ENCODE measurements at regions not wholly inside any gene's neighbourhood (a gene's known extent, or its start where the extent isn't known, plus 50 kb on each side); places are given as distances from the start of the nearest gene placed in this dataset.
"Not testable (repeated sequence)": the region's sequence is repeated elsewhere in the genome, so short reads cannot be mapped to it uniquely, and the experiment has no call there.

GRCh38 chr15:26191193-26191592, 328.1 kb upstream of the ATP10A start:
- no peak for DNase-seq (ENCODE audit: low read depth)

GRCh38 chr15:26186138-26186537, 323.0 kb upstream of the ATP10A start:
- DNase-seq (ENCODE audit: low read depth) = not testable (repeated sequence)

- DNase-seq (ENCODE audit: low read depth) = no peak
Observed at GRCh38 chr15:26182441-26182840, 319.3 kb upstream of the ATP10A start.

DNA sequence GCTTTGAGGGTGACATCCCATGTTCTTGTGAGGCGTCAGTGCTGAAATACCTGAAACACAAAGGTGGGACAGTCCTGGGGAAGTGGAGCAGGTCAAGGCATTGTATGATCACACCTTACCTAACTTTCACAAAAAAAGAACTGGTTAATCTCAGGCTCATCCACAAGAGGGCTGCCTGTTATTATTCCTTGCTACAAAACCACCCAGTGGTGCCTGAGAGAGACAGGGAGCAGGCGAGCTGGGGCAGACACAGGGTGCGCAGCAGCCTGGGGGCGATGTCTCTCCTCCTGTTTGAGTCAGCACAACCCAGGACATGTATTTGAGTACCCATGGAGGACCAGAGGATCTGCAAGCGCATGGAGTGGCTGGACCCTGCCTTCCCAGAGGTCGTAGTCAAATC, 316.8 kb upstream of the ATP10A start:
- DNase-seq (ENCODE audit: low read depth) = no peak

DNA sequence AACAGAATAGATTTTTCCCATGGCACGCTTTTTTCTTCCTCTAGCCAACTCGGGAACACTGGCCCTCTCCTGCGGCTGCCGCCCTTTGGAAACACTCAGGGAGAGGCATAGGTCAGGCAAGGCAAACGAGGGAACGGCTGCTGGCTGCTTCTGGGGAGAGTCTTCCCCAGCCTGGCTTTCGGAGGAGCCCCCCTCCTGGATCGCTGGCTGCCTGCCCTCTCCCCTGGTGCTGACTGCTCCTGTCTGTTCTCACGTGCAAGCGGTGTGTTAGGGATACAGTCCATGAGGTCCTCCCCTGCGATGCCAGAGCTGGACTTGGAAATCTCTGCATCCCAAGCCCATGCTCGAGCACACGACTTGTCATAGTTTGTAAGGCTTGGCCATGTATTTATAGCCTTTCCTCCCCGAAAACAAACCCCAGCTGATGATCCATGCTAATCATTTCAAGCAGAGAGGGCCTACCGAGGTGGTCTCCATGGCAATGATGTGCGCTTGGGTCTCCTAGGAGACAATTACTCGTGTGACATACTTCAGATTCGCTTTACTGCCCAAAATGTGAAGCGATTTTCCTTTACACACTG, 315.6 kb upstream of the ATP10A start:
- DNase-seq (ENCODE audit: low read depth) = no peak

DNA sequence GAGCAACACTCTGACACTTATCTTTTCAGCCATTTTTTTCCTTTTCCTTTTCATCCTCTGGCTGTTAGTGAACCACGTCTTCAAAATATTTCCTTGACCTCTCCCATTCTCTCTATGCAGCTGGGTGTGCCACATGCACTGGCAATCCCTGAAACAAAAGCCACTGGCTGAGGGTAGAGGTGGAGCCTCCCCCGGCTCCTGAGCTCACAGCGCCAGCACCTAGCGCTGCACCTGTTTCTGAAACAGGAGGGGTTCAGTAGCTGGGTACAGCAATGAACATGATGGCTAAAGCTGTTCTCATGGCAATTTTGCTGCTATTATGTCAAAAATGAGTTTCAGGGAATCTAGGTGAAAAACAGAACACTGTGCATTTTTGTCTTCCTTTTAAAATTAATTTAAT, 314.7 kb upstream of the ATP10A start:
- DNase-seq (ENCODE audit: low read depth) = no peak

DNA sequence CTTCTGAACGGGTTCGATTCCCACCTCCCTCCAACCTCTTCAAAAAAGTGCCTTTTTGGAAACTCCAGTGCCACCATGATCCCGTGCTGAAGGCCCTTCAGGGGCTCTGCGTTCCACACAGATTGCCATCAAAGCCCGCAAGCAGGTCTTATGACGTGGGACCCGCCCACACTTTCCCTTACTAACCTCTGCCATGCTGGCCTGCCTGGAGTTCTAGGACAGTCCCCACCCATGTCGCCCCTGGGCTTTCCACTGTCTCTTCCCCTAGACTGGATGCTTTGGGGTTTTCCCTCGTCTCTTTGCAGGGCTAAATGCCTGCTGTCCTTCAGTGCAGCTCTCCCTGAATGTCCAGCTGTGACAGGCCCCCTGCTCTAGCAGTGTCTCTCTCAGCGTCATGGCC, 313.7 kb upstream of the ATP10A start:
- DNase-seq (ENCODE audit: low read depth) = no peak

- no peak for DNase-seq (ENCODE audit: low read depth)
Observed at GRCh38 chr15:26171266-26171665, 308.1 kb upstream of the ATP10A start.

DNA sequence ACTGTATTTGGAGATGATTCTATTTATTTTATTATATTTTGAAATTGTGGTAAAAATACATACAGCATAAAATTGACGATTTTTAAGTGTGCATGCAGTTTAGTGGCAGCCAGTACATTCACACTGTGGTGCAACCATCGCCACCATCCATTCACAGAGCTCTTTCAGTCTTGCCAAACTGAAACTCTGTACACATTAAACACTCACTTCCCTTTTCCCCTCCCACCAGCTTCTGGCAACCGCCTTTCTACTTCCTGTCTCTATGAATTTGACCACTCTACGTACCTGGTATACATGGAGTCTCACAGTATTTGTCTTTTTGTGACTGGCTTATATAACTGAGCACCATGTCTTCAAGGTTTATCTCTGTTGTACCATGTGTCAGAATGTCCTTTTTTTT, 303.3 kb upstream of the ATP10A start:
- no peak for DNase-seq (ENCODE audit: low read depth)

DNA sequence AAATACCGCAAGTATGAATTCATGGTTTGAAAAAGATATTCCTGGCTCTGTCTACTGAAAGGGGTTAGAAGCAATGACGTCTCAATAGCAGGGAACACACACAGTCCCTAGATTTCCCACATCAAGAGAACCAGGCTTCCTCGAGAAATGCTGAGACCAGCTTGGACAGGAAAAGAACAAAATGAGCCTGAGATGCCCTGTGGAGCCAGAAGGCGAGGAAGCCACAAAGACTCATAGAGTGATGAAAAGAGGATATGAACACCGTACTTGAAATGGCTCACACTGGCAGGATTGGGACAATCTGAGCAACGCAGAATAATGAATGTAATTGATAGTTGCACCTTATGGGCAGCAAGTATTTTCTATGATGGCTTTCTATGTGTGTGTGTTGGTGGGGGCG, 302.4 kb upstream of the ATP10A start:
- no peak for DNase-seq (ENCODE audit: low read depth)

- DNase-seq (ENCODE audit: low read depth) = no peak
Observed at GRCh38 chr15:26160343-26160742, 297.2 kb upstream of the ATP10A start.

DNA sequence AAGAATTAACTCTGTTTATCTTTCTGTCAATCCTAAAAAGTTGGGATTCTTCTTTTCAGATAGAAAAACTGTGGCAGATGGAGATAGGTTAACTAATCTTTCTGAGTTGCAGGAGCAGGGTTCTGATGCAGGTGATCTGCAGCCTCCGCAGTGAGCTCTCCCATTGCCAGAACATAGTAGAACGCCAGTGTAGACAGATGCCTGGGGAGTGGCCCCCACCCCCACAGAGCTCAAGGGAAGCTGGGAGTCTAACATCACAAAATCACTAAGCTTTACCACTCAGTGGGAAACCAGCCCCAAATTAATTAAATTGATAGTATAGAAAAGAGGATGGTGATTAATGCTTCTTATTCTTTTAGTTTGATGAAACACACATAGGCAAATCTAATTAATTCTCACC, 295.0 kb upstream of the ATP10A start:
- no peak for DNase-seq (ENCODE audit: low read depth)

- no peak for DNase-seq (ENCODE audit: low read depth)
Observed at GRCh38 chr15:26157081-26157480, 294.0 kb upstream of the ATP10A start.

GRCh38 chr15:26156051-26156450, 292.9 kb upstream of the ATP10A start:
- no peak for DNase-seq (ENCODE audit: low read depth)

- no peak for DNase-seq (ENCODE audit: low read depth)
Observed at GRCh38 chr15:26148156-26148860, 285.2 kb upstream of the ATP10A start.

DNA sequence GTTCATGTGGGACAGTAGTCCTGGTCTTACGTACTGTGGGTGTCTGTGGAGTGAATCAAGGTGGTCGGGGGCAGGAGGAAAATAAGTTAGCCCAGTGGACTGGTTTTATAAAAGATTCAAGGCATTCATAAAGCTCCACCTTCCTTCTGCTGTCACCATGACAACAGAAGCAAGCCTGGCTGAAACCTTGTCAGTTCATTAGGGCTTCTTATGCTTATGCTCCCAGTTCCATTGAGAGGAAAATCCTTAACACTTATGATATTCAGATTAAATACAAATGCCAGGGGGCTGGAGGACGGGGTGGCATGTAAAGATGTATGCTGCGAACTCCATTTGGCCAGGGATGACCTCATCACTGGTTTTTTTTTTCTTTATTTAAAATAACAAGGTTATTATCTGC, 283.1 kb upstream of the ATP10A start:
- DNase-seq (ENCODE audit: low read depth) = no peak

- no peak for DNase-seq (ENCODE audit: low read depth)
Observed at GRCh38 chr15:26145796-26146195, 282.7 kb upstream of the ATP10A start.

DNA sequence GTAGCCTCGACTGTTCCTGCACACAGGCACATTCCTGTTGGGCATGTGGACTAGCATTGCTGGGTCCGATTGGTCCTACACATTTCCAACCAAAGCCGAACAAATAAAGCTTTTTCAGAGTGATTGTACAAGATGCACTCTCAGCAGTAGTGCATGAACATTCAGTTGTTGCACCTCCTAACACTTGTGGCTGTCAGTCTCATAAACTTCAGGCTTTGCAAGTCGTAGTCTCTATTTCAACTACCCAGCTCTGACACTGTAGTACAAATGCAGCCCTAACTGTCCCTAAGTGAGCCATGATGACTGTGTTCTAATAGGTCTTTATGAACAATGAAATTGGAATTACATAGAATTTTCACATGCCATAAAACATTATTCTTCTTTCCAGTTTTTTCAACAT, 281.7 kb upstream of the ATP10A start:
- DNase-seq (ENCODE audit: low read depth) = no peak

DNA sequence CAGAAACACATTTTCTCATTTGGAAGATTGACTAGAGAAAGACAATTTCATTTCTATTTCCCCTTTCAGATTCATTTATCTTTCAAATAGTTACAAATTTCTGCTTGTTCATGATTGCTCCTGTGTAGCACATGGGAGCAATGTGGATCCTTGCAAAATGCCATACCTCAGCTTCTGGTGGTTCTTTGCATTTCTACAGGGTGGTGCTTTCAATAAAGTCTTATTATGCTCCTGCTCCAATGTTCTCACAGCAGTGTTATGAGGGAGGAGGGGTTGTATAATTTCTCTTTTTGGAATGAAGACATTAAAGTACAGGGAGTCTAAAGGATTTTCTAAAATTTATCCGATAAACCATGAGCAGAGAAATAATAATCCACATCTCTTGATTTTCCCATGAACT, 280.1 kb upstream of the ATP10A start:
- no peak for DNase-seq (ENCODE audit: low read depth)

- DNase-seq (ENCODE audit: low read depth) = no peak
Observed at GRCh38 chr15:26134812-26135211, 271.7 kb upstream of the ATP10A start.

GRCh38 chr15:26134152-26134551, 271.0 kb upstream of the ATP10A start:
- DNase-seq (ENCODE audit: low read depth) = no peak

DNA sequence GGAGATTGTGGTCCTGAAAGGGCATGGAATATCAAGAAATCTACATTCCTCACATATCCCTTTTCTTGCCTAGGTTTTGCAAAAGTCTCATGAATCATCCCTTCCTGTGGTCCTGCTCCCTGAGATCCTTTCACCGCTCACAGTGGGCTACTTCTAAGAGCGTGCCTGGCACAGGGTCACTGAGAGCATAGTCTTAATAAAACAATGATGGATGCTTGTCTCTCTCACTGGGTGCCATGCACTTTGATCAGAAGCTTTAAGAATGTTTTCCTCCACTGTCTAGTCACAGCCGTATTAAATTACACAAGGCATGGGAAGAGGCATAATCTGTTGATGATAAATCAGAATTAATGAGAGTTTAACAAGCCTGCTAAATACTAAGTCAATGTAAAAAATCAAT, 269.7 kb upstream of the ATP10A start:
- DNase-seq (ENCODE audit: low read depth) = no peak

- no peak for DNase-seq (ENCODE audit: low read depth)
Observed at GRCh38 chr15:26129852-26130251, 266.7 kb upstream of the ATP10A start.

Measured in myocyte (in vitro differentiated cells).